ENCODE measurements at regions not wholly inside any gene's neighbourhood (a gene's known extent, or its start where the extent isn't known, plus 50 kb on each side); places are given as distances from the start of the nearest gene placed in this dataset.

GRCh38 chr14:38880643-38881524 is 222.2 kb downstream of the SEC23A start (continued):
- TF ChIP-seq STAT6 (CRISPR knock-in tag; IDR thresholded peaks at IDR 0.05; ENCODE audit: borderline replicate concordance) (no peak), HNF4A (CRISPR knock-in tag; IDR thresholded peaks at IDR 0.05) (peak; percentile 22; the same call in 1 of the 2 replicates), ELF1 (CRISPR knock-in tag; IDR thresholded peaks at IDR 0.05) (no peak), CHD2 (IDR thresholded peaks at IDR 0.05; ENCODE audit: low read depth, low read length) (no peak), ZNF629 (CRISPR knock-in tag; conservative IDR thresholded peaks at IDR 0.05) (no peak), SOX5 (CRISPR knock-in tag; IDR thresholded peaks at IDR 0.05; ENCODE audit: borderline replicate concordance) (peak; percentile 56; the same call in 1 of the 2 replicates), ATF7-NPFF (CRISPR knock-in tag; IDR thresholded peaks at IDR 0.05; ENCODE audit: low read depth) (no peak), ZNF138 (CRISPR knock-in tag; IDR thresholded peaks at IDR 0.05; ENCODE audit: low read depth) (no peak), ZNF646 (CRISPR knock-in tag; IDR thresholded peaks at IDR 0.05) (no peak), ZNF550 (CRISPR knock-in tag; IDR thresholded peaks at IDR 0.05; ENCODE audit: borderline replicate concordance) (no peak), ZNF777 (CRISPR knock-in tag; IDR thresholded peaks at IDR 0.05) (no peak), ZMYM2 (CRISPR knock-in tag; IDR thresholded peaks at IDR 0.05) (no peak), NCOR1 (IDR thresholded peaks at IDR 0.05; ENCODE audit: borderline replicate concordance, low read length) (no peak), NFATC3 (CRISPR knock-in tag; IDR thresholded peaks at IDR 0.05) (no peak), ZNF772 (CRISPR knock-in tag; IDR thresholded peaks at IDR 0.05) (no peak), ZNF101 (CRISPR knock-in tag; IDR thresholded peaks at IDR 0.05; ENCODE audit: borderline replicate concordance, low read depth) (no peak), DNMT1 (CRISPR knock-in tag; IDR thresholded peaks at IDR 0.05) (no peak), MIXL1 (CRISPR knock-in tag; IDR thresholded peaks at IDR 0.05) (peak; percentile 68; the same call in 1 of the 2 replicates), BCL6 (CRISPR knock-in tag; IDR thresholded peaks at IDR 0.05) (peak; percentile 67)
- TF ChIP-seq, protein P1, sequence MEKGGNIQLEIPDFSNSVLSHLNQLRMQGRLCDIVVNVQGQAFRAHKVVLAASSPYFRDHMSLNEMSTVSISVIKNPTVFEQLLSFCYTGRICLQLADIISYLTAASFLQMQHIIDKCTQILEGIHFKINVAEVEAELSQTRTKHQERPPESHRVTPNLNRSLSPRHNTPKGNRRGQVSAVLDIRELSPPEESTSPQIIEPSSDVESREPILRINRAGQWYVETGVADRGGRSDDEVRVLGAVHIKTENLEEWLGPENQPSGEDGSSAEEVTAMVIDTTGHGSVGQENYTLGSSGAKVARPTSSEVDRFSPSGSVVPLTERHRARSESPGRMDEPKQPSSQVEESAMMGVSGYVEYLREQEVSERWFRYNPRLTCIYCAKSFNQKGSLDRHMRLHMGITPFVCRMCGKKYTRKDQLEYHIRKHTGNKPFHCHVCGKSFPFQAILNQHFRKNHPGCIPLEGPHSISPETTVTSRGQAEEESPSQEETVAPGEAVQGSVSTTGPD (CRISPR knock-in tag; IDR thresholded peaks at IDR 0.05) = no peak

All from HepG2 (cell line).